HG02852 (cell line): ENCODE measurements at regions not wholly inside any gene's neighbourhood (a gene's known extent, or its start where the extent isn't known, plus 50 kb on each side); places are given as distances from the start of the nearest gene placed in this dataset.

Source experiments
- ATAC-seq: cut with Tn5 transposase; IDR thresholded peaks from one replicate; pipeline ENCODE4 v1.9.1; 2021; ENCODE audit warnings: mild to moderate bottlenecking, moderate library complexity; ENCODE audit not compliant: unreplicated experiment

DNA sequence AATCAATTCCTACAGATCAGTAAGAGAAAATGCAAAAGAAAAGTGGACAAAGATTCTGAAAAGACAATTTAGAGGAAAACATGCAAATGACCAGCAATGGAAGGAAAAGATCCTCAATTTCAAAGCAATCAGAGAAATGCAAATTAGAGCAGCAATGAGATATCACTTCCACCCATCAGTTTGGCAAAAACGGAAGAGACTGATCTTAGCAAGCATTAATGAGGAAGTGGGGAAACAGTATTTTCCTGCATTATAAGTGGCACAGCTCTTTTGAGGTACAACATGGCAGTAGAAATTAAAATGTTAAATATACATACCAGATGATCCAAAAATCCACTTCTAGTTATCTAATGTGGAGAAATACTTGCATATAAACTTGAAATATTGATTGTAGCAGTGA, 69.1 kb upstream of the SLC7A1 start:
- ATAC-seq, result no peak

- no peak for ATAC-seq
These were observed 59.5 kb upstream of the SLC7A1 start for GRCh38 chr13:29654843-29655547.

- no peak for ATAC-seq
These were observed 58.9 kb upstream of the SLC7A1 start for GRCh38 chr13:29654384-29654783.

GRCh38 chr13:29648760-29649159, 53.3 kb upstream of the SLC7A1 start:
- ATAC-seq, result no peak
